MM.1S (cell line): ENCODE measurements at regions not wholly inside any gene's neighbourhood (a gene's known extent, or its start where the extent isn't known, plus 50 kb on each side); places are given as distances from the start of the nearest gene placed in this dataset.
"Not testable (repeated sequence)": the region's sequence is repeated elsewhere in the genome, so short reads cannot be mapped to it uniquely, and the experiment has no call there.

ENCODE experiments used
- CTCF ChIP-seq: fragments of 300-600 bp; sonication (generic); IDR thresholded peaks from 2 replicates; pipeline ENCODE4 v1.5.1; 2016; ENCODE audit warnings: antibody characterized with exemption, low read length, mixed read lengths
- EZH2 ChIP-seq: fragments of 300-600 bp; sonication (generic); optimal IDR thresholded peaks from 2 replicates; pipeline ENCODE3; 2017; ENCODE audit warnings: low read depth, mild to moderate bottlenecking, antibody characterized with exemption, low read length, mixed read lengths

GRCh38 chr17:83173180-83173913 is 93.9 kb downstream of the METRNL start:
- TF ChIP-seq CTCF, EZH2: not testable (repeated sequence)
